Right lobe of liver (tissue), 4 donors: ENCODE measurements at regions not wholly inside any gene's neighbourhood (a gene's known extent, or its start where the extent isn't known, plus 50 kb on each side); places are given as distances from the start of the nearest gene placed in this dataset.

Experiments used
- CTCF ChIP-seq, 4 donors: fragments of 200-600 bp in 3 of 4; fragments of 450-650 bp in 1 of 4; IDR thresholded peaks; one replicate each; pipeline versions ENCODE4 v1.5.1 to v1.8.0; 2016 to 2022; ENCODE audit warnings: antibody characterized with exemption in 4 of 4, mild to moderate bottlenecking in 2 of 4
- POLR2A ChIP-seq: fragments of 450-650 bp; IDR thresholded peaks from one replicate; pipeline ENCODE4 v1.6.1; 2017; ENCODE audit warnings: antibody characterized with exemption, mild to moderate bottlenecking
- donor health status: DM: no; HTN: no; CAD: no.
- donor health status: DM: no; HTN: no; CAD: no.
- donor health status: DM: no; HTN: yes; CAD: no.

DNA sequence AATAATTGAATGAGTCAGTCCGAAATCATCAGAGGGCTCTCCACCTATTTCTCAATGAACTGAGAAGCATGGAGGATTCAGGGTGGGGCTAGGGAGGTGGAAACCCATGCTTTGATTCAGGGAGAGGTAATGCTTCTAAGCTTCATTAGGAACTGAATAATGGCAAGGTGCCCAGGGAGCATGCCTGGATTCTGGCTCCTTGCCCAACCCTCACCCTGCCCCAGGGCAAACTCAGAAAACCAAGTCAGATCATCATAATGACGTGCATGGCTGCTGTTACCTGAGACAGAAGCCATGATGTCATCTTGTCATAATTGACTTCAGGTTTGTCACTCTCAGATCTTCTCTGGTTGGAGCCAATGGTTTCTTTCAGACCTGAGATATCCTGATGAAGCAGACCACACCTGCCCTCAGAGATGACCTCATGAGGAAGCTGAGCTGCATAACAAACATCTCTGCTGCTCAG is 199.6 kb downstream of the SYK start:
- TF ChIP-seq POLR2A (no peak), CTCF (IDR thresholded peaks at IDR 0.05) (no peak)
